KG1 (cell line): ENCODE measurements at regions not wholly inside any gene's neighbourhood (a gene's known extent, or its start where the extent isn't known, plus 50 kb on each side); places are given as distances from the start of the nearest gene placed in this dataset.

Experiments
- DNase-seq: peaks from one replicate; lab custom pipeline; 2025; lab: John Stamatoyannopoulos, UW

GRCh38 chr3:13266005-13266404 lies 154.1 kb downstream of the NUP210 start:
- DNase-seq: no peak

GRCh38 chr3:13265507-13265906 lies 154.6 kb downstream of the NUP210 start:
- no peak for DNase-seq

GRCh38 chr3:13265016-13265415 lies 155.1 kb downstream of the NUP210 start:
- DNase-seq: no peak

GRCh38 chr3:13264468-13264795 lies 155.7 kb downstream of the NUP210 start:
- DNase-seq: no peak

GRCh38 chr3:13263770-13264467 lies 156.2 kb downstream of the NUP210 start:
- DNase-seq: no peak

GRCh38 chr3:13262493-13263211 lies 157.5 kb downstream of the NUP210 start:
- DNase-seq: no peak

GRCh38 chr3:13261892-13262291 lies 158.2 kb downstream of the NUP210 start:
- DNase-seq: no peak

GRCh38 chr3:13261104-13261830 lies 158.9 kb downstream of the NUP210 start:
- DNase-seq: no peak

GRCh38 chr3:13260259-13261103 lies 159.6 kb downstream of the NUP210 start:
- DNase-seq: no peak

GRCh38 chr3:13259831-13260230 lies 160.3 kb downstream of the NUP210 start:
- DNase-seq: no peak

GRCh38 chr3:13258986-13259514 lies 161.1 kb downstream of the NUP210 start:
- no peak for DNase-seq

GRCh38 chr3:13258280-13258679 lies 161.8 kb downstream of the NUP210 start:
- no peak for DNase-seq

GRCh38 chr3:13257666-13258065 lies 162.5 kb downstream of the NUP210 start:
- no peak for DNase-seq

- DNase-seq: no peak
These were observed 163.3 kb downstream of the NUP210 start for GRCh38 chr3:13256845-13257244.

GRCh38 chr3:13254028-13254951 lies 165.8 kb downstream of the NUP210 start:
- DNase-seq: no peak

- no peak for DNase-seq
These were observed 166.7 kb downstream of the NUP210 start for GRCh38 chr3:13253208-13253937.

- no peak for DNase-seq
These were observed 167.9 kb downstream of the NUP210 start for GRCh38 chr3:13252207-13252606.

GRCh38 chr3:13251166-13251903 lies 168.8 kb downstream of the NUP210 start:
- no peak for DNase-seq

- DNase-seq: no peak
These were observed 170.3 kb downstream of the NUP210 start for GRCh38 chr3:13249664-13250390.
